H9 (cell line): ENCODE measurements at regions not wholly inside any gene's neighbourhood (a gene's known extent, or its start where the extent isn't known, plus 50 kb on each side); places are given as distances from the start of the nearest gene placed in this dataset.

Source experiments
- DNase-seq: peaks from one replicate; pipeline ENCODE4 v3.0.0-alpha.2; 2017
- H2AFZ ChIP-seq: one replicate; pipeline ENCODE4 v1.6.1; 2013; ENCODE audit warnings: mild to moderate bottlenecking, low read length, control low read depth, moderate library complexity
- H2AK5ac ChIP-seq: 2 replicates; pipeline ENCODE4 v1.6.1; 2013; ENCODE audit warnings: low read length, control low read depth, mixed read lengths; ENCODE audit not compliant: insufficient read length
- H2BK120ac ChIP-seq: one replicate; pipeline ENCODE4 v1.6.1; 2013; ENCODE audit warnings: low read depth, mild to moderate bottlenecking, low read length, control low read depth, inconsistent platforms; ENCODE audit not compliant: poor library complexity, severe bottlenecking
- H2BK12ac ChIP-seq: 2 replicates; pipeline ENCODE4 v1.6.1; 2013; ENCODE audit warnings: low read length, control low read depth, mixed read lengths, low read depth; ENCODE audit not compliant: insufficient read length
- H2BK15ac ChIP-seq: 2 replicates; pipeline ENCODE4 v1.6.1; 2013; ENCODE audit warnings: low read depth, low read length, control low read depth
- H2BK20ac ChIP-seq: one replicate; pipeline ENCODE4 v1.6.1; 2013; ENCODE audit warnings: low read depth, mild to moderate bottlenecking, low read length, control low read depth, inconsistent platforms; ENCODE audit not compliant: poor library complexity, severe bottlenecking
- H2BK5ac ChIP-seq: 2 replicates; pipeline ENCODE4 v1.6.1; 2013; ENCODE audit warnings: low read length, control low read depth, mixed read lengths; ENCODE audit not compliant: insufficient read length
- H3K14ac ChIP-seq: 2 replicates; pipeline ENCODE4 v1.6.1; 2013; ENCODE audit warnings: low read length, control low read depth; ENCODE audit not compliant: insufficient read depth
- H3K18ac ChIP-seq: 2 replicates; pipeline ENCODE4 v1.6.1; 2013; ENCODE audit warnings: low read depth, mild to moderate bottlenecking, mixed read lengths, low read length, control low read depth; ENCODE audit not compliant: insufficient read length
- H3K23ac ChIP-seq: 2 replicates; pipeline ENCODE4 v1.6.1; 2013; ENCODE audit warnings: low read length, control low read depth, mixed read lengths, low read depth; ENCODE audit not compliant: insufficient read length
- H3K23me2 ChIP-seq: 2 replicates; pipeline ENCODE4 v1.6.1; 2013; ENCODE audit warnings: low read depth, mild to moderate bottlenecking, mixed read lengths, low read length, control low read depth; ENCODE audit not compliant: insufficient read length, poor library complexity, severe bottlenecking
- H3K27ac ChIP-seq: 2 replicates; pipeline ENCODE4 v1.5.1; 2013; ENCODE audit warnings: low read length, control low read depth, mixed read lengths, low read depth; ENCODE audit not compliant: insufficient read length
- H3K27me3 ChIP-seq: 2 replicates; pipeline ENCODE4 v1.6.1; 2013; ENCODE audit warnings: low read length, control low read depth, inconsistent platforms; ENCODE audit not compliant: insufficient read depth
- H3K4ac ChIP-seq: 2 replicates; pipeline ENCODE4 v1.6.1; 2013; ENCODE audit warnings: low read depth, mild to moderate bottlenecking, control low read depth, inconsistent platforms, low read length, moderate library complexity
- H3K4me1 ChIP-seq: 2 replicates; pipeline ENCODE4 v1.6.1; 2013; ENCODE audit warnings: low read length, control low read depth, inconsistent platforms; ENCODE audit not compliant: insufficient read depth
- H3K4me2 ChIP-seq: 2 replicates; pipeline ENCODE4 v1.6.1; 2013; ENCODE audit warnings: low read length, control low read depth, mixed read lengths; ENCODE audit not compliant: insufficient read length, insufficient read depth
- H3K56ac ChIP-seq: 2 replicates; pipeline ENCODE4 v1.6.1; 2013; ENCODE audit warnings: low read depth, mild to moderate bottlenecking, mixed read lengths, low read length, control low read depth; ENCODE audit not compliant: insufficient read length
- H3K79me1 ChIP-seq: 2 replicates; pipeline ENCODE4 v1.6.1; 2013; ENCODE audit warnings: low read depth, mild to moderate bottlenecking, moderate library complexity, low read length, control low read depth, inconsistent platforms; ENCODE audit not compliant: insufficient read depth, poor library complexity, severe bottlenecking
- H3K79me2 ChIP-seq: 2 replicates; pipeline ENCODE4 v1.6.1; 2013; ENCODE audit warnings: low read length, control low read depth, inconsistent platforms; ENCODE audit not compliant: insufficient read depth
- H3K9ac ChIP-seq: 2 replicates; pipeline ENCODE4 v1.6.1; 2013; ENCODE audit warnings: low read length, control low read depth, mixed read lengths; ENCODE audit not compliant: insufficient read length; ENCODE audit errors: extremely low read depth
- H3K9me3 ChIP-seq: one replicate; pipeline ENCODE4 v1.6.1; 2013; ENCODE audit warnings: low read depth, low read length, inconsistent platforms; ENCODE audit not compliant: control insufficient read depth
- H3T11ph ChIP-seq: one replicate; pipeline ENCODE4 v1.6.1; 2013; ENCODE audit warnings: mild to moderate bottlenecking, low read length, control low read depth, inconsistent platforms
- H4K20me1 ChIP-seq: one replicate; pipeline ENCODE4 v1.6.1; 2013; ENCODE audit not compliant: control insufficient read depth, insufficient read length, insufficient read depth
- H4K5ac ChIP-seq: 2 replicates; pipeline ENCODE4 v1.6.1; 2013; ENCODE audit warnings: low read depth, mild to moderate bottlenecking, mixed read lengths, low read length, control low read depth; ENCODE audit not compliant: insufficient read length
- H4K8ac ChIP-seq: replicated peaks from 2 replicates; pipeline ENCODE4 v1.6.1; 2013; ENCODE audit warnings: low read length, control low read depth, mixed read lengths, low read depth; ENCODE audit not compliant: insufficient read length
- H4K91ac ChIP-seq: 2 replicates; pipeline ENCODE4 v1.6.1; 2013; ENCODE audit warnings: low read depth, mild to moderate bottlenecking, moderate library complexity, mixed read lengths, low read length, control low read depth; ENCODE audit not compliant: insufficient read length
- H3K27ac Mint-ChIP-seq, 3 experiments: 2 replicates in 2 of 3; 3 replicates in 1 of 3; pipeline ENCODE4 v1.8.0; 2020 to 2021; ENCODE audit warnings: mixed read lengths in 3 of 3, mild to moderate bottlenecking in 1 of 3, moderate library complexity in 1 of 3
- H3K27me3 Mint-ChIP-seq: 2 replicates; pipeline ENCODE4 v1.8.0; 2021; ENCODE audit warnings: low read depth, mild to moderate bottlenecking, moderate library complexity, mixed read lengths
- H3K36me3 Mint-ChIP-seq, 3 experiments: 2 replicates in 2 of 3; 3 replicates in 1 of 3; pipeline ENCODE4 v1.8.0; 2020 to 2021; ENCODE audit warnings: low read depth in 3 of 3, mixed read lengths in 3 of 3; ENCODE audit not compliant: insufficient read depth in 1 of 3
- H3K4me1 Mint-ChIP-seq, 2 experiments: 2 replicates each; pipeline ENCODE4 v1.8.0; 2020; ENCODE audit warnings: mixed read lengths in 2 of 2
- H3K4me3 Mint-ChIP-seq, 2 experiments: 2 replicates in 1 of 2; 3 replicates in 1 of 2; pipeline ENCODE4 v1.8.0; 2020 to 2021; ENCODE audit warnings: mild to moderate bottlenecking in 2 of 2, mixed read lengths in 2 of 2, moderate library complexity in 1 of 2
- H3K9me3 Mint-ChIP-seq, 2 experiments: 2 replicates in 1 of 2; 3 replicates in 1 of 2; pipeline ENCODE4 v1.8.0; 2020; ENCODE audit warnings: mild to moderate bottlenecking in 2 of 2, mixed read lengths in 2 of 2, moderate library complexity in 1 of 2
- CTCF ChIP-seq: fragments of 200-600 bp; sonication (generic); conservative IDR thresholded peaks from 3 replicates; pipeline ENCODE4 v1.8.0; 2021; ENCODE audit warnings: antibody characterized with exemption, mild to moderate bottlenecking
- WGBS: extraction: QIAGEN DNeasy Blood & Tissue Kit; methylation state at CpG from one replicate; pipeline ENCODE4 v1.1.7; 2013; ENCODE audit warnings: missing lambda C conversion rate, low lambda C conversion rate, mixed read lengths; ENCODE audit not compliant: insufficient read length; ENCODE audit errors: extremely low coverage; 5-methylcytosine and 5-hydroxymethylcytosine counted together

GRCh38 chr18:43543236-43543635 is 265.9 kb upstream of the SYT4 start:
- no peaks in the 10 kb centered on the region for H3K27me3 Mint-ChIP-seq
- no peaks in the 10 kb centered on the region; a peak in 1 of 7 replicates for H3K36me3 Mint-ChIP-seq
- H3K9ac ChIP-seq, result no peak overlapping the region
- H2BK120ac ChIP-seq, result no peak overlapping the region
- no peak overlapping the region for H2BK12ac ChIP-seq
- H3K23me2 ChIP-seq, result no peaks in the 10 kb centered on the region
- no peak overlapping the region for H2BK20ac ChIP-seq
- no peaks in the 10 kb centered on the region for H4K20me1 ChIP-seq
- no peaks in the 10 kb centered on the region for H3K4me1 Mint-ChIP-seq
- no peak overlapping the region for H2BK15ac ChIP-seq
- peaks cover 0 to 2% of the 10 kb centered on the region in 2 experiments; a peak in 2 of 5 replicates for H3K9me3 Mint-ChIP-seq
- H3K27ac ChIP-seq, result no peak overlapping the region
- H2AK5ac ChIP-seq, result no peak overlapping the region
- H3K18ac ChIP-seq, result no peak overlapping the region
- no peaks in the 10 kb centered on the region for H3K79me1 ChIP-seq
- no peaks in the 10 kb centered on the region for H3K9me3 ChIP-seq
- H3K27me3 ChIP-seq, result no peaks in the 10 kb centered on the region
- no peak for TF ChIP-seq CTCF
- H4K8ac ChIP-seq, result no peak overlapping the region
- no peak overlapping the region for H3K4me3 Mint-ChIP-seq
- no peak overlapping the region for H3T11ph ChIP-seq
- H3K4me1 ChIP-seq, result no peaks in the 10 kb centered on the region
- H3K4me2 ChIP-seq, result no peak overlapping the region
- no peaks in the 10 kb centered on the region for H3K79me2 ChIP-seq
- no peak overlapping the region for H2AFZ ChIP-seq
- no peak for DNase-seq
- H4K5ac ChIP-seq, result no peak overlapping the region
- no peak overlapping the region for H3K56ac ChIP-seq
- H2BK5ac ChIP-seq, result no peak overlapping the region
- no peak overlapping the region for H3K23ac ChIP-seq
- H3K14ac ChIP-seq, result no peak overlapping the region
- no peak overlapping the region for H4K91ac ChIP-seq
- H3K4ac ChIP-seq, result no peak overlapping the region
- no CpG with 5 or more reads among the region's 4 CpGs for WGBS
- H3K27ac Mint-ChIP-seq, result no peak overlapping the region
